ENCODE measurements at regions not wholly inside any gene's neighbourhood (a gene's known extent, or its start where the extent isn't known, plus 50 kb on each side); places are given as distances from the start of the nearest gene placed in this dataset.

- TF ChIP-seq CTCF (IDR thresholded peaks at IDR 0.05; ENCODE audit: poor library complexity, severe bottlenecking) (no peak), EP300 (conservative IDR thresholded peaks at IDR 0.05; ENCODE audit: poor library complexity, severe bottlenecking) (no peak), RAD21 (conservative IDR thresholded peaks at IDR 0.05) (no peak), MXI1 (conservative IDR thresholded peaks at IDR 0.05; ENCODE audit: poor library complexity, severe bottlenecking) (no peak)
Observed at GRCh38 chr7:25777969-25778708, 373.9 kb upstream of the NFE2L3 start.

Measured in neural cell (in vitro differentiated cells).